ENCODE measurements at regions not wholly inside any gene's neighbourhood (a gene's known extent, or its start where the extent isn't known, plus 50 kb on each side); places are given as distances from the start of the nearest gene placed in this dataset.

DNA sequence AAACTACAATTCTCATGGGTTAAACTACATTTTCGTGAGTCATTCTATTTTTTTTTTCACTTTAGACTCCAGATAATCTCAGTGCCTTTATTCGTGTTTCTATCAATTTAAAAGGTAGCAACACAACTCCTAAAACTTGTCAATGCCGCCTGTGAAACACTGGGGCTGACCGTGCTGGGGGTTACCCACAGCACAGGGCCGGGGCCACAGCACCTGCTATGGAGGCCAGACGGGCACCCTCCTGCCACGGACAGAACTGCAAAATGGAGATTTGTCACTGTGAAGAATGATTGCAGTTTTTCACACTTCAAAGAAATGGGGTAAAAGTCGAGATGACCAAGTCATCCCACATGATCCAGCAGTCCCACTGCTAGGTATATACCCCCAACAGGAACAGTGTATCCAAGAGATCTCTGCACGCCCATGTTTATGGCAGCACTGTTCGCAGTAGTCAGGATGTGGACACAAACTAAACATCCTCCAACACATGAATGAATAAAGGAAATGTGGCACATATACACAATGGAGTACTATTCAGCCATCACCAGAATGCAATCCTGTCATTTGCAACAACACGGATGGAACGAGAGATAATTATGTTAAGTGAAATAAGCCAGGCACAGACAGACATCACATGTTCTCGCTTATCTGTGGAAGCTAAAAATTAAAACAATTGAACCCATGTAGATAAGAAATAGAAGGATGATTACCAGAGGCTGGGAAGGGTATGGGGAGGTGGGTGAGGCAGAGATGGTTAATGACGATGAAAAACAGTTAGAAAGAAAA lies 290.1 kb downstream of the SMOC2 start:
- no peak for DNase-seq (ENCODE audit: insufficient read length)
- TF ChIP-seq TAF1 (IDR thresholded peaks at IDR 0.05; ENCODE audit: borderline replicate concordance, low read depth, low read length) (no peak), POLR2AphosphoS5 (IDR thresholded peaks at IDR 0.05; ENCODE audit: low read depth, low read length) (no peak), POLR2A (IDR thresholded peaks at IDR 0.05; ENCODE audit: low read depth, low read length) (no peak)
- no peak for FAIRE-seq

- FAIRE-seq: no peak
- no peak for DNase-seq (ENCODE audit: insufficient read length)
- TF ChIP-seq POLR2AphosphoS5 (IDR thresholded peaks at IDR 0.05; ENCODE audit: low read depth, low read length) (no peak), TAF1 (IDR thresholded peaks at IDR 0.05; ENCODE audit: borderline replicate concordance, low read depth, low read length) (no peak), POLR2A (IDR thresholded peaks at IDR 0.05; ENCODE audit: low read depth, low read length) (no peak)
Observed at GRCh38 chr6:168728056-168728455, 287.1 kb downstream of the SMOC2 start.

DNA sequence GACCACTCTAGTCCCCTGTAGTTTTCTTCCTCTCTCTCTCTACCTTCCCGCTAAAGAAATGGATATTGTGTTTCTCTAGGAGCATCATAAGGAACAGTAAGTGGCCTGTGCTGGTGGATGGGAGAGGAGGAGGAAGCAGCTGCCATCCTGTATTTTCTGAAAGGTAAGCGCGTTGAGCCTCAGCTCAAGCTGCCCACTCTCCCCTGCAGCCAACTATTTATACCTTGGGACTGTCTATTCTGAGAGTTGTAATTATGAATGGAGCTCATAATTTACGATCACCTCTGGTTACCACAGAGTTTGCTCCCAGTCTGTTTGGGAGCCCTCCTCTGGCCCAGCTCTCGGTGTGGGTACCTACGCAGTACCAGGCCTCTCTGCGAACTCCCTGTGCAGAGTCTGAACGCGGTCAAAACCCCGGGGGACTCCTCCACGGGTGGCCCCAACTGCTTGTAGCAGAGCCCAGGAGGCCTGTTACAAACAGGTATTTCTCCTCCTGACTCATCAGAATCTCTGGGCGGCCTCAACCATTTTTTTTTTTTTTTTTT lies 285.4 kb downstream of the SMOC2 start:
- TF ChIP-seq TAF1 (IDR thresholded peaks at IDR 0.05; ENCODE audit: borderline replicate concordance, low read depth, low read length) (no peak), POLR2AphosphoS5 (IDR thresholded peaks at IDR 0.05; ENCODE audit: low read depth, low read length) (no peak), POLR2A (IDR thresholded peaks at IDR 0.05; ENCODE audit: low read depth, low read length) (no peak)
- FAIRE-seq: no peak
- DNase-seq (ENCODE audit: insufficient read length): no peak

GRCh38 chr6:168725802-168726201 lies 284.8 kb downstream of the SMOC2 start:
- no peak for FAIRE-seq
- DNase-seq (ENCODE audit: insufficient read length): no peak
- no peak for TF ChIP-seq POLR2AphosphoS5 (IDR thresholded peaks at IDR 0.05; ENCODE audit: low read depth, low read length)
- no peak for TF ChIP-seq TAF1 (IDR thresholded peaks at IDR 0.05; ENCODE audit: borderline replicate concordance, low read depth, low read length)
- TF ChIP-seq POLR2A (IDR thresholded peaks at IDR 0.05; ENCODE audit: low read depth, low read length): no peak

GRCh38 chr6:168724669-168725570 lies 283.9 kb downstream of the SMOC2 start:
- FAIRE-seq: no peak
- DNase-seq (ENCODE audit: insufficient read length): no peak
- no peak for TF ChIP-seq TAF1 (IDR thresholded peaks at IDR 0.05; ENCODE audit: borderline replicate concordance, low read depth, low read length)
- no peak for TF ChIP-seq POLR2A (IDR thresholded peaks at IDR 0.05; ENCODE audit: low read depth, low read length)
- TF ChIP-seq POLR2AphosphoS5 (IDR thresholded peaks at IDR 0.05; ENCODE audit: low read depth, low read length): no peak

GRCh38 chr6:168724033-168724432 lies 283.0 kb downstream of the SMOC2 start:
- DNase-seq (ENCODE audit: insufficient read length) (no peak), FAIRE-seq (no peak)
- TF ChIP-seq TAF1 (IDR thresholded peaks at IDR 0.05; ENCODE audit: borderline replicate concordance, low read depth, low read length): no peak
- TF ChIP-seq POLR2AphosphoS5 (IDR thresholded peaks at IDR 0.05; ENCODE audit: low read depth, low read length): no peak
- no peak for TF ChIP-seq POLR2A (IDR thresholded peaks at IDR 0.05; ENCODE audit: low read depth, low read length)

DNA sequence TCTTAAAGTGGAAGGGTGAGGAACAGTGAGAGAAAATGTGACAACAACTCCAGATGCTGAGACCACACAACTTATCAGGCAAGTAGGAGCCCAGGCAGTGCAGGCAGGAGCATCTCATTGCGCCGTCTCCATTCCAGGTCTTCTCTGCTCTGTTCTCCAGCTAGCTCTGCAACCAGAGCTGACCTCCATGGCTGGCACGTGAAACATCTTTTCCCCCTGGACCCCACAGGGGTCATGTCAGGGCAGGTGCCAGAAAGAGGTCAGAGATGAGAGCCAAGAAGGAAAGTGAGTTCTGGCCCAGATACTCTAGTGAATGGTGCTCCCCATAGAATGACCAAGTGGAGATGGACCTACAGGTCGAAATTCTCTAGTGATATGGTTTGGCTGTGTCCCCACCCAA lies 281.4 kb downstream of the SMOC2 start:
- FAIRE-seq (no peak), DNase-seq (ENCODE audit: insufficient read length) (no peak)
- no peak for TF ChIP-seq POLR2AphosphoS5 (IDR thresholded peaks at IDR 0.05; ENCODE audit: low read depth, low read length)
- no peak for TF ChIP-seq TAF1 (IDR thresholded peaks at IDR 0.05; ENCODE audit: borderline replicate concordance, low read depth, low read length)
- TF ChIP-seq POLR2A (IDR thresholded peaks at IDR 0.05; ENCODE audit: low read depth, low read length): no peak

DNA sequence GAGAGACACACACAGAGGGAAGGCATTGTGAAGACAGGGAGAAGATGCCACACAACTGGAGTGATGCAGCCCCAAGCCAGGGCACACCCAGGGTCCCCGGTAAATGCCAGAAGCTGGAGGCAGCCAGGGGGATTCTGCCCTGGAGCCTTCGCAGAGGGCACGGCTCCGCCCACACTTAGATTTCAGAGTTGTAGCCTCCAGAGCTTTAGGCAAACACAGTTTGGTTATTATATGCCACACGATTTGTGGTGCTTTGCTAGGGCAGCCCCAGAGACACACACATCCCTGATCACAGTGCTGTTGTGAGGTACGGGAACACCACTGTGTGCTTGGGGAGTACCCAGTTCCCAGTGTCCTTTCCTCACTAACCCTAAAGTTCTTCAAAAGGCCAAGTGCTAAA lies 280.6 kb downstream of the SMOC2 start:
- DNase-seq (ENCODE audit: insufficient read length) (no peak), FAIRE-seq (no peak)
- no peak for TF ChIP-seq POLR2A (IDR thresholded peaks at IDR 0.05; ENCODE audit: low read depth, low read length)
- TF ChIP-seq POLR2AphosphoS5 (IDR thresholded peaks at IDR 0.05; ENCODE audit: low read depth, low read length): no peak
- no peak for TF ChIP-seq TAF1 (IDR thresholded peaks at IDR 0.05; ENCODE audit: borderline replicate concordance, low read depth, low read length)

- TF ChIP-seq POLR2A (IDR thresholded peaks at IDR 0.05; ENCODE audit: low read depth, low read length) (no peak), POLR2AphosphoS5 (IDR thresholded peaks at IDR 0.05; ENCODE audit: low read depth, low read length) (no peak), TAF1 (IDR thresholded peaks at IDR 0.05; ENCODE audit: borderline replicate concordance, low read depth, low read length) (no peak)
- DNase-seq (ENCODE audit: insufficient read length): no peak
- FAIRE-seq: no peak
Observed at GRCh38 chr6:168719901-168720300, 278.9 kb downstream of the SMOC2 start.

DNA sequence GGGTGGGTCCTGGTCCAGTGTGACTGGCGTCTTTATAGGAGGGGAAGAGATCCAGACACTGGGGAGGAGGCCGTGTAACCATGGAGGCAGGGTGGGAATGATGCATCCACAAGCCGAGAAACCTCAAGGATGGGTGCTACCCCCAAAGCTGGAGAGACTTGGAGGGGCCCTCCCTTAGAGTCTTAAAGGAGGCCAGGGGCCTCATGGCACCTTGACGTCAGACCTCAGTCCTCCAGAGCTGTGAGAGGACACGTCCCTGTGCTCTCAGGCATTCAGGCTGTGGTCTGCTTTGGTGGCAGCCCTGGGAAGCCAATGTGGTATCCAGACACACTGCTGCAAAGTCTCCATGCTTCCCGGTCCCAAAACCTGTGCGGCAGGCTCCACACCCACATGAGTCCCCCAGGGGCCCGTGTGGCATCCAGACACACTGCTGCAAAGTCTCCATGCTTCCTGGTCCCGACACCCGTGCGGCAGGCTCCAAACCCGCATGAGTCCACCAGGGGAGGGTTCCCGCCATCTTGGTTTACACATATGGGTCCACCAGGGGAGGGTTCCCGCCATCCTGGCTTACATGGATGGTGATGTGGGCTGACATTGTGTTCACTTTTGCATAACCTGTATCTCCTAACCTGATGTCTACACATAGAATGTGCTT lies 278.0 kb downstream of the SMOC2 start:
- no peak for DNase-seq (ENCODE audit: insufficient read length)
- FAIRE-seq: no peak
- TF ChIP-seq TAF1 (IDR thresholded peaks at IDR 0.05; ENCODE audit: borderline replicate concordance, low read depth, low read length) (no peak), POLR2A (IDR thresholded peaks at IDR 0.05; ENCODE audit: low read depth, low read length) (no peak), POLR2AphosphoS5 (IDR thresholded peaks at IDR 0.05; ENCODE audit: low read depth, low read length) (no peak)

All from GM12892 (cell line).